Activated CD4-positive, alpha-beta T cell treated with anti-CD3 and anti-CD28 coated beads, Interleukin-2, amount 50 U/mL, for 48 hours (primary cell): ENCODE measurements at regions not wholly inside any gene's neighbourhood (a gene's known extent, or its start where the extent isn't known, plus 50 kb on each side); places are given as distances from the start of the nearest gene placed in this dataset.
"Not testable (repeated sequence)": the region's sequence is repeated elsewhere in the genome, so short reads cannot be mapped to it uniquely, and the experiment has no call there.

Experiments
- DNase-seq, 2 experiments: peaks; one replicate each; pipeline ENCODE4 v3.0.0-alpha.2; 2020

- DNase-seq: not testable (repeated sequence)
Measured at GRCh38 chr22:48401523-48401922, 1426.2 kb downstream of the BRD1 start.

GRCh38 chr22:48398181-48398905 is 1429.3 kb downstream of the BRD1 start:
- DNase-seq: no peak

- no peak for DNase-seq
Measured at GRCh38 chr22:48397531-48398180, 1430.0 kb downstream of the BRD1 start.

- DNase-seq: no peak
Measured at GRCh38 chr22:48396785-48397530, 1430.7 kb downstream of the BRD1 start.

GRCh38 chr22:48396091-48396784 is 1431.4 kb downstream of the BRD1 start:
- DNase-seq: no peak

- no peak for DNase-seq
Measured at GRCh38 chr22:48395201-48395600, 1432.5 kb downstream of the BRD1 start.

GRCh38 chr22:48394787-48395186 is 1432.9 kb downstream of the BRD1 start:
- DNase-seq: no peak

GRCh38 chr22:48393885-48394284 is 1433.8 kb downstream of the BRD1 start:
- no peak for DNase-seq

GRCh38 chr22:48393041-48393370 is 1434.7 kb downstream of the BRD1 start:
- DNase-seq: no peak

- no peak for DNase-seq
Measured at GRCh38 chr22:48391820-48392219, 1435.9 kb downstream of the BRD1 start.

- DNase-seq: no peak
Measured at GRCh38 chr22:48391171-48391711, 1436.4 kb downstream of the BRD1 start.

- DNase-seq: no peak
Measured at GRCh38 chr22:48389916-48390315, 1437.8 kb downstream of the BRD1 start.

- DNase-seq: no peak
Measured at GRCh38 chr22:48382197-48382596, 1445.5 kb downstream of the BRD1 start.

GRCh38 chr22:48380016-48380665 is 1447.5 kb downstream of the BRD1 start:
- DNase-seq: no peak

- no peak for DNase-seq
Measured at GRCh38 chr22:48379371-48379770, 1448.3 kb downstream of the BRD1 start.

- DNase-seq: no peak
Measured at GRCh38 chr22:48378673-48379072, 1449.0 kb downstream of the BRD1 start.

GRCh38 chr22:48376936-48377712 is 1450.5 kb downstream of the BRD1 start:
- DNase-seq: no peak

GRCh38 chr22:48376428-48376827 is 1451.2 kb downstream of the BRD1 start:
- no peak for DNase-seq

- DNase-seq: no peak
Measured at GRCh38 chr22:48373626-48374173, 1454.0 kb downstream of the BRD1 start.

GRCh38 chr22:48372390-48372789 is 1455.3 kb downstream of the BRD1 start:
- DNase-seq: no peak

GRCh38 chr22:48371391-48371790 is 1456.3 kb downstream of the BRD1 start:
- DNase-seq: no peak
